NCI-H1417 (cell line): ENCODE measurements at regions not wholly inside any gene's neighbourhood (a gene's known extent, or its start where the extent isn't known, plus 50 kb on each side); places are given as distances from the start of the nearest gene placed in this dataset.
A peak's percentile ranks its signal among the peaks of the same experiment; 100 is the strongest.
"Not testable (repeated sequence)": the region's sequence is repeated elsewhere in the genome, so short reads cannot be mapped to it uniquely, and the experiment has no call there.

Experiments used
- DNase-seq, 3 experiments: peaks; one replicate each; lab custom pipeline; 2025; lab: John Stamatoyannopoulos, UW

- no peak for DNase-seq
These were observed 1256.4 kb downstream of the DIAPH3 start for GRCh38 chr13:58907347-58907746.

GRCh38 chr13:58908019-58908679 lies 1255.6 kb downstream of the DIAPH3 start:
- DNase-seq, result no peak

- no peak for DNase-seq
These were observed 1244.2 kb downstream of the DIAPH3 start for GRCh38 chr13:58919551-58919950.

- DNase-seq, result no peak
These were observed 1242.6 kb downstream of the DIAPH3 start for GRCh38 chr13:58921129-58921528.

GRCh38 chr13:58926858-58927257 lies 1236.9 kb downstream of the DIAPH3 start:
- no peak for DNase-seq

- no peak for DNase-seq
These were observed 1230.3 kb downstream of the DIAPH3 start for GRCh38 chr13:58933475-58933874.

GRCh38 chr13:58935689-58936088 lies 1228.0 kb downstream of the DIAPH3 start:
- no peak for DNase-seq

- no peak for DNase-seq
These were observed 1217.5 kb downstream of the DIAPH3 start for GRCh38 chr13:58946274-58946673.

GRCh38 chr13:58949646-58950045 lies 1214.1 kb downstream of the DIAPH3 start:
- DNase-seq, result no peak

GRCh38 chr13:58950911-58951310 lies 1212.8 kb downstream of the DIAPH3 start:
- no peak for DNase-seq

- DNase-seq, result peak in 1 of 3 experiments; percentile 28
These were observed 1210.1 kb downstream of the DIAPH3 start for GRCh38 chr13:58953638-58954037.

GRCh38 chr13:58955546-58956385 lies 1208.0 kb downstream of the DIAPH3 start:
- DNase-seq, result peak in 2 of 3 experiments; percentile 10 to 59

- not testable (repeated sequence) for DNase-seq
These were observed 1205.6 kb downstream of the DIAPH3 start for GRCh38 chr13:58958097-58958496.

- DNase-seq, result peak in 2 of 3 experiments; percentile 7 to 61
These were observed 1202.8 kb downstream of the DIAPH3 start for GRCh38 chr13:58960888-58961287.

GRCh38 chr13:58963321-58963720 lies 1200.4 kb downstream of the DIAPH3 start:
- no peak for DNase-seq

- DNase-seq, result no peak
These were observed 1199.7 kb downstream of the DIAPH3 start for GRCh38 chr13:58964048-58964447.

- DNase-seq, result no peak
These were observed 1186.6 kb downstream of the DIAPH3 start for GRCh38 chr13:58977085-58977484.

- no peak for DNase-seq
These were observed 1185.4 kb downstream of the DIAPH3 start for GRCh38 chr13:58978331-58978730.

- DNase-seq, result no peak
These were observed 1183.9 kb downstream of the DIAPH3 start for GRCh38 chr13:58979851-58980250.

- no peak for DNase-seq
These were observed 1177.9 kb downstream of the DIAPH3 start for GRCh38 chr13:58985845-58986244.

GRCh38 chr13:58989556-58989955 lies 1174.2 kb downstream of the DIAPH3 start:
- no peak for DNase-seq

- no peak for DNase-seq
These were observed 1171.8 kb downstream of the DIAPH3 start for GRCh38 chr13:58991826-58992477.
